Cardiac fibroblast (primary cell): ENCODE measurements at regions not wholly inside any gene's neighbourhood (a gene's known extent, or its start where the extent isn't known, plus 50 kb on each side); places are given as distances from the start of the nearest gene placed in this dataset.

Experiments
- DNase-seq, 2 donors: peaks; one replicate each; pipeline versions ENCODE4 v3.0.0 to v3.0.0-alpha.2; 2010; ENCODE audit warnings: low read depth in 2 of 2
- H3K4me3 ChIP-seq, 2 donors: replicated peaks in 1 of 2; 1 replicate in 1 of 2; 2 replicates in 1 of 2; pipeline ENCODE4 v1.5.1; 2011; ENCODE audit warnings: low read depth in 2 of 2, low read length in 2 of 2, mild to moderate bottlenecking in 2 of 2, moderate library complexity in 1 of 2
- CTCF ChIP-seq: IDR thresholded peaks from one replicate; pipeline ENCODE4 v1.5.1; 2011; ENCODE audit warnings: low read depth, mild to moderate bottlenecking, low read length, inconsistent platforms

DNA sequence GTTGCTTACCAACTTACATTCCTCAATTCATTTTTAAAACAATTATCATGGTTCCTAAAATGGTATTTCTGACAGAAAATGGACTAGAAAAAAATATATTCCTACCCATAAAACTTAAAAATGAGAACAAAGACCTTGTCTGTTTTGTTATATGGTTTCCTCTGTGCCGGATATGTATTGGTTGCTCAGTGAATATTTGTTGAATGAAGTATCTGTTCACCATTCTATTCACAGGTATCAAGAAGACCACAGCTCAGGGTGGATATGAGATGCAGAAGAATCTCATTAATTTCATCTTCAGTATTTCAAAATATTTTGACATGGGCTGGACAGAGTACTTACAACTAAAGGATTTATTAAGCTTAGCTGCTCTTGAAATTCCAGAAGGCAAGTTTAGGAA is 58.1 kb downstream of the TUSC7 start:
- TF ChIP-seq CTCF, result no peak
- DNase-seq, result no peak
- no peak overlapping the region for H3K4me3 ChIP-seq

DNA sequence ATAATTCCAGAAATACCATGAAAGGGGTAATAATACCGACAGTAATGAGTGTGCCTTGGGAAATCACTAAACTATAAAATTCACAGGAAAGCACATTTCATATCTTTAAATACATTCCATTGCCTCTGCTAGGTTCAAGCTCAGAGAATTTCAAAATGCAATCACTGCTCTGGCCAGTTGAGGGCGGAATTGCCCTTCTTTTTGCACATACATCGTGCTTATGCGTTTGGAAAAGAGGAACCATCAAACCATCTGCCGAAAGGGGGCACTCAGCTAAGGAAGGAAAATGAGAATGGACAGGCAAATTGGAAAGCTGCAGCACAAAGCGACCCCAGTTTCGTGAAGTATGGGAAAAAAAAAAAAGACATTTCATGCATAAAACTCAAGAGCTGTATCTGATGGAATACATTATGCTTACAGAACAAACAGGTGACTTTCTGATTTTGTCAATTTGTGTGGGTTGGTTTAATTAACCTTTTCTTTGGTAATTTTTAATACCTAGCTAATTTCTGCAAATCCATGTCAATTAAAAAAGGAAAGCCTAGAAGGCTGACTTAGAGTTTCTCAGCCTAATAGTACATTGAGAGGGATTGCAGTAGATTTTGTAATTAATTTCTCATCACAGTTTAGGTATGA is 61.4 kb downstream of the TUSC7 start:
- TF ChIP-seq CTCF, result peak; percentile 91
- H3K4me3 ChIP-seq, result no peak overlapping the region
- DNase-seq, result peak; percentile 82 to 84

DNA sequence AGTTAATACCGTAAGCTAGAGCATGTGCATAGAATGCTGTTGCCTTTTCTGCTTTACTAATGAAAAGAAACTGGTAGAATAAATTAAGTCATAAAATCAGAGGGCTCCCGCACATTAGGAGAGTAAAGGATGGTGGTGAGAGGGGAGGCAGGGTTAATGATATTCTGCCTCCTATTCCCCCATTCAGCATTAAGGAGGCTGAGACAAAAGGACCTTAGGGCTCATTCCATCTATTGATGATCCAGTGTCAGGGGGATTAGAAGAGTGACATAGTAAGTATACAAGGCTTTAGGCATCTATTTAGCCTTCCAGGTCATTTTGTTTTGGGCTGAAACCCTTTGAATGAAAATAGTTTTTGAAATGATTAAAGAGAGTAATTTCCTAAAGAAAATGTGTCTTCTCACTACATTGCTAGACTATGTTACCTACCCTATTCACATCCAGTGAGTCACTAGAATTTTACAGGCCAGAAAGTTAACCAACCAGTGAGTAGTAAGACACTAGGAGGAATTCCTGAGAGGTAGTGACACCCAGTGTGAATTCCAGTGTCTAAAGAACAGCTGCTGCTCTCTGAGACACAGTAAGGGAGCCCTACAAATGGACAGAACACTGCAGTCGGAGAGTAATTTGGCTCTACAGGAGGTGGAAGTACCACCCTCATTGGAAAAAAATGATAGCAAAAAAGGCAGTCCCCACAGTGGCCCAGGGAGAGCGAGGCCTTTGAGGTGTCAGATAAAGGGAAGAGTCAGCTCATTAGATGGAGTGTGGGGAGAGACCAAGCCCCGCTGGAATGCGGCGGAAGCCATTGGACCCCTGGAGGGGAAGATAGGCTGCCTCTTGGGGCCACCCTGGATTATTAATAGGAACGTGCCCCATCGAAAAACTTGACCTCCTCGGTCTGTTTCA is 67.6 kb downstream of the TUSC7 start:
- no peak overlapping the region for H3K4me3 ChIP-seq
- no peak for DNase-seq
- no peak for TF ChIP-seq CTCF

- no peak for TF ChIP-seq CTCF
- H3K4me3 ChIP-seq, result no peak overlapping the region
- no peak for DNase-seq
Measured at GRCh38 chr3:116785226-116785625, 75.6 kb downstream of the TUSC7 start.

GRCh38 chr3:116802651-116803050 is 93.1 kb downstream of the TUSC7 start:
- TF ChIP-seq CTCF, result no peak
- no peak overlapping the region for H3K4me3 ChIP-seq
- no peak for DNase-seq

DNA sequence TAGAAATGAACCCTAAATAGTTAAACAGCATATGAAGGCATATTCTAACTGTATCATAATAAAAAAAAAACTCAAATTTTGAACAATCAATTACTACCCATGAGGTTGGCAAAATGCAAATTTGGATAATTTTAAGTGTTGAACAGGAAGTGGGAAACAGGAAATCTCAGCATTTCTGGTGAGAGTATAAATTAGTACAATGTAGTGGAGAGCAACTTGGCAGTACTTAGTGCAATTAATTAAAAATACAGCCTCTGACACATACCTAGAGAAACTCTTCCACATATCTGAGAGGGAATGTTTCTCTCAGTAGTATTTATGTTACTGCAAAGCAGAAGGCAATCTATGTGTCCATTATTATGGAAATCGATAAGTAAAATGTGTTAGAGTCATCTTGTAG is 96.8 kb downstream of the TUSC7 start:
- no peak for TF ChIP-seq CTCF
- no peak overlapping the region for H3K4me3 ChIP-seq
- no peak for DNase-seq
